NAMALWA (cell line): ENCODE measurements at regions not wholly inside any gene's neighbourhood (a gene's known extent, or its start where the extent isn't known, plus 50 kb on each side); places are given as distances from the start of the nearest gene placed in this dataset.
"Not testable (repeated sequence)": the region's sequence is repeated elsewhere in the genome, so short reads cannot be mapped to it uniquely, and the experiment has no call there.

Experiments used
- DNase-seq: peaks from one replicate; pipeline ENCODE4 v3.0.0-alpha.2; 2015; ENCODE audit warnings: low spot score

GRCh38 chr5:68067291-68067690, 148.3 kb upstream of the PIK3R1 start:
- DNase-seq, result no peak

- DNase-seq, result no peak
Measured at GRCh38 chr5:68066277-68066955, 149.1 kb upstream of the PIK3R1 start.

GRCh38 chr5:68065321-68065720, 150.2 kb upstream of the PIK3R1 start:
- DNase-seq, result not testable (repeated sequence)

GRCh38 chr5:68060382-68060781, 155.2 kb upstream of the PIK3R1 start:
- DNase-seq, result no peak

GRCh38 chr5:68057191-68057590, 158.4 kb upstream of the PIK3R1 start:
- no peak for DNase-seq

- peak; percentile 6 for DNase-seq
Measured at GRCh38 chr5:68055686-68056085, 159.9 kb upstream of the PIK3R1 start.

GRCh38 chr5:68054638-68055037, 160.9 kb upstream of the PIK3R1 start:
- DNase-seq, result no peak

- no peak for DNase-seq
Measured at GRCh38 chr5:68053202-68053601, 162.4 kb upstream of the PIK3R1 start.

- DNase-seq, result no peak
Measured at GRCh38 chr5:68049053-68049713, 166.4 kb upstream of the PIK3R1 start.

- no peak for DNase-seq
Measured at GRCh38 chr5:68048516-68048915, 167.0 kb upstream of the PIK3R1 start.

- DNase-seq, result not testable (repeated sequence)
Measured at GRCh38 chr5:68048054-68048453, 167.5 kb upstream of the PIK3R1 start.

GRCh38 chr5:68047035-68047434, 168.5 kb upstream of the PIK3R1 start:
- no peak for DNase-seq

GRCh38 chr5:68046445-68046844, 169.1 kb upstream of the PIK3R1 start:
- DNase-seq, result no peak

GRCh38 chr5:68041293-68041692, 174.3 kb upstream of the PIK3R1 start:
- no peak for DNase-seq

- DNase-seq, result no peak
Measured at GRCh38 chr5:68037546-68037945, 178.0 kb upstream of the PIK3R1 start.

- no peak for DNase-seq
Measured at GRCh38 chr5:68033961-68034571, 181.5 kb upstream of the PIK3R1 start.

GRCh38 chr5:68033029-68033428, 182.5 kb upstream of the PIK3R1 start:
- no peak for DNase-seq

- DNase-seq, result no peak
Measured at GRCh38 chr5:68032216-68032762, 183.3 kb upstream of the PIK3R1 start.

- no peak for DNase-seq
Measured at GRCh38 chr5:68028131-68028727, 187.3 kb upstream of the PIK3R1 start.

GRCh38 chr5:68027519-68027918, 188.0 kb upstream of the PIK3R1 start:
- no peak for DNase-seq

GRCh38 chr5:68026092-68026885, 189.3 kb upstream of the PIK3R1 start:
- DNase-seq, result no peak

GRCh38 chr5:68024426-68024825, 191.1 kb upstream of the PIK3R1 start:
- no peak for DNase-seq
